ENCODE measurements at regions not wholly inside any gene's neighbourhood (a gene's known extent, or its start where the extent isn't known, plus 50 kb on each side); places are given as distances from the start of the nearest gene placed in this dataset.

DNA sequence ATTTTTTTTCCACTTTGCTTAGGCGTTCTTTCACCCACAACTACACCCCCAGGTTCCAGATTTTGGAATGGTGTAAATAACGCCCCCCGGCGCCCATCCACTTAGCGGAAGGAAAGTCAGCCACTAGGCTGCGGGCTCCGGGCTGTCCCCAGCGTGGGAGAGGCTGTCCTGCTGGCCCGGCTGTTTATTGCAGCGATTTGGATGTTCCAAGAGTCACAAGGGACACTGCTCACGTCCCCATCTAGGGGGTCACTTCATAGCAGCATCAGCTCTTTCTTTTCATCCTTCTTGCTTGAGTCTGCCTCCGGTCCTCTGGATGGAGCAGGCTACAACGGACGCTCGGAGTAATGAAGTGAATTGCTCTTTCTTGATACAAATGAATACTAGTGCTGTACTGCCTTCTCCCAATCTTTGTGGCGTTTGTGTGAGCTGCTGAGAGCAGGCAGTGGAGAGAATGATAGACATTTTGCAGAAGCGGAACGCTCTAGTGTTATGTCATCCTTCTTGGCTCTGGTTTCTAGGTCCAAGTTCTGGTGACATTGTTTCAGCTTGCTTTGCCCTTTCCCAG, 50.7 kb upstream of the PAIP2B start:
- H3K9me3 ChIP-seq (ENCODE audit: control insufficient read depth, low read length): peaks cover 5% of the 10 kb centered on the region
- Mint-ChIP-seq H3K4me3 (peak overlapping the region; percentile 59), H3K36me3 (ENCODE audit: low read depth) (no peaks in the 10 kb centered on the region), H3K27ac (no peak overlapping the region), H3K9me3 (peaks cover 17% of the 10 kb centered on the region), H3K4me1 (peaks cover 24% of the 10 kb centered on the region), H3K27me3 (ENCODE audit: insufficient read depth) (peaks cover 61% of the 10 kb centered on the region)
- TF ChIP-seq CTCF (conservative IDR thresholded peaks at IDR 0.05): peak; percentile 77
- peak overlapping the region; percentile 83 for H3K4me3 ChIP-seq (ENCODE audit: low read length)
- DNase-seq: peak; percentile 89
- no peaks in the 10 kb centered on the region for H3K36me3 ChIP-seq (ENCODE audit: control insufficient read depth, insufficient read depth, low read length)
- no peaks in the 10 kb centered on the region for H3K4me1 ChIP-seq (ENCODE audit: control insufficient read depth, insufficient read depth, low read length)
- H3K27ac ChIP-seq (ENCODE audit: low read depth, low read length): no peak overlapping the region
- H3K27me3 ChIP-seq (ENCODE audit: control insufficient read depth, insufficient read depth, low read length, poor library complexity, severe bottlenecking): peaks cover 21% of the 10 kb centered on the region
- WGBS, 2 experiments (ENCODE audit: insufficient coverage in 1 of 2, insufficient read length in 1 of 2): 2 to 7% methylated on average over 7 to 18 of the region's 18 CpGs
- no peak overlapping the region for H3K9ac ChIP-seq (ENCODE audit: extremely low read depth, low read length, poor library complexity, severe bottlenecking)

DNA sequence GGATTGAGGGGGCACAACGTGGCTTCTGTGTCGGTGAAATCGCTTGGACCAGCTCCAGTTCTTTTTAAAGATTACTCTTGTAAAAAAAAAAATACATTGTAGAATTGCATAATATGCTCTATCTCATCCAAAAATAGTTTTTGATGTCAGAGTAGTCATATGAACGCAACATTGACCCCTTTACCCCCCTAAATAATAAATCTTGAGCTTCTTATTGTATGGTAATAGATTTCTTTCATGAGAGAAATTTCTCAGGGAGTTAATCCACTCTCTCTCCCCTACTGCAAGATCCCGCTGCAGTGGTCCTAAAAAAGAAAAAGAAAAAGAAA, 50.2 kb upstream of the PAIP2B start:
- Histone ChIP-seq H3K27me3 (ENCODE audit: control insufficient read depth, insufficient read depth, low read length, poor library complexity, severe bottlenecking) (peaks cover 26% of the 10 kb centered on the region), H3K4me1 (ENCODE audit: control insufficient read depth, insufficient read depth, low read length) (no peaks in the 10 kb centered on the region), H3K9ac (ENCODE audit: extremely low read depth, low read length, poor library complexity, severe bottlenecking) (peak overlapping the region; percentile 52), H3K27ac (ENCODE audit: low read depth, low read length) (no peak overlapping the region), H3K4me3 (ENCODE audit: low read length) (peak overlapping the region; percentile 83), H3K36me3 (ENCODE audit: control insufficient read depth, insufficient read depth, low read length) (no peaks in the 10 kb centered on the region), H3K9me3 (ENCODE audit: control insufficient read depth, low read length) (peaks cover 5% of the 10 kb centered on the region)
- Mint-ChIP-seq H3K27ac (no peak overlapping the region), H3K27me3 (ENCODE audit: insufficient read depth) (peaks cover 66% of the 10 kb centered on the region), H3K36me3 (ENCODE audit: low read depth) (no peaks in the 10 kb centered on the region), H3K4me1 (peaks cover 23% of the 10 kb centered on the region), H3K4me3 (peak overlapping the region; percentile 59), H3K9me3 (peaks cover 17% of the 10 kb centered on the region)
- DNase-seq: no peak
- TF ChIP-seq CTCF (conservative IDR thresholded peaks at IDR 0.05): no peak
- 8 to 40% methylated on average over 1 to 2 of the region's 5 CpGs for WGBS, 2 experiments (ENCODE audit: insufficient coverage in 1 of 2, insufficient read length in 1 of 2)

DNA sequence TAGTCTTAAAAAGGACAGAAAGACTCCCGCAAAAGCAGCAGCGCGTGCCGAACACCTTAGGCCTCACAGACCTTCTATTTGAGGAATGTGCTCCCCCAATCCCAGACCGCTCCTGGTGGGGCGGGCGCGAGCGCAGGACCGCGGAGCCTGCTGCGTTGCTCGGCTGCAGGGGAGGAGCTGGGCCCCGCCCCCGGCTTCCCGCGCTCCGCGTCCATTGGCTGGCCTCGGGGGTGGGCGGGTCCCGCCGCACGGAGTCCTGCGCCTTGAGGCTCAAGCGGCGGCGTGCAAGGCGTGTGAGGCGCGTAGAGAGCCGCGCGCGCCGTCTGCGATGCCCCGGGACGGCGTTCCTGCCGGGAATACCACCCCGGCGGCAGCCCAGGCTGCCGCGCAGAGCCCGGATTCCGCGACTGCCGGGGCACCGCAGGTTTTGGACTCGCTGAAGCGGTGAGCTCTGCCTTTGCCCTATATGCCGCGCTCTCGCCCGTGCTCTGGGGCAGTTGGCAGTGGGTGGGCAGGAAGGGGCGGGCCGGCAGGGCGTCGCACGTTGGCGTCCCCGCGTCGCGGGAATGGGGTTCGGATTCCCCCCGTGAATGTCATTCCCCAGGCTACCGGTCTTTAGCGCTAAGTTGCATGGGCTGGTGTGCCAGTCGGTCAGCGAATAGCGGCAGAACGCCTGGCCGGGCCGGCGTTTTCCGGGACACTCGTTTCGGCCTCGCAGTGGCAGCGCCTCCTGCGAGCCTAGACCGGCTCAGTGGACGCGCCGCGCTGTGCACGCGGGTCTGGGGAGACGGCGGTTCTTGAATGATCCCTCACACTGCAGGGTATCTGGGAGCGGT, 49.6 kb upstream of the PAIP2B start:
- peak; percentile 98 for DNase-seq
- Histone ChIP-seq H3K27ac (ENCODE audit: low read depth, low read length) (no peak overlapping the region), H3K4me1 (ENCODE audit: control insufficient read depth, insufficient read depth, low read length) (no peaks in the 10 kb centered on the region), H3K4me3 (ENCODE audit: low read length) (peak overlapping the region; percentile 83), H3K27me3 (ENCODE audit: control insufficient read depth, insufficient read depth, low read length, poor library complexity, severe bottlenecking) (peaks cover 26% of the 10 kb centered on the region), H3K36me3 (ENCODE audit: control insufficient read depth, insufficient read depth, low read length) (no peaks in the 10 kb centered on the region), H3K9me3 (ENCODE audit: control insufficient read depth, low read length) (peaks cover 5% of the 10 kb centered on the region), H3K9ac (ENCODE audit: extremely low read depth, low read length, poor library complexity, severe bottlenecking) (peak overlapping the region; percentile 52)
- 1% methylated on average over 93 of the region's 93 CpGs; no CpG with 5 or more reads in 1 of the 2 experiments for WGBS, 2 experiments (ENCODE audit: insufficient coverage in 1 of 2, insufficient read length in 1 of 2)
- TF ChIP-seq CTCF (conservative IDR thresholded peaks at IDR 0.05): no peak
- Mint-ChIP-seq H3K4me1 (peaks cover 23% of the 10 kb centered on the region), H3K4me3 (peak overlapping the region; percentile 59), H3K36me3 (ENCODE audit: low read depth) (no peaks in the 10 kb centered on the region), H3K9me3 (peaks cover 17% of the 10 kb centered on the region), H3K27ac (no peak overlapping the region), H3K27me3 (ENCODE audit: insufficient read depth) (peaks cover 71% of the 10 kb centered on the region)

Measured in endodermal cell (in vitro differentiated cells).